Amniotic stem cell (primary cell): ENCODE measurements at regions not wholly inside any gene's neighbourhood (a gene's known extent, or its start where the extent isn't known, plus 50 kb on each side); places are given as distances from the start of the nearest gene placed in this dataset.
"Not testable (repeated sequence)": the region's sequence is repeated elsewhere in the genome, so short reads cannot be mapped to it uniquely, and the experiment has no call there.

Experiments used
- DNase-seq: peaks from one replicate; lab custom pipeline; 2025; lab: John Stamatoyannopoulos, UW

DNA sequence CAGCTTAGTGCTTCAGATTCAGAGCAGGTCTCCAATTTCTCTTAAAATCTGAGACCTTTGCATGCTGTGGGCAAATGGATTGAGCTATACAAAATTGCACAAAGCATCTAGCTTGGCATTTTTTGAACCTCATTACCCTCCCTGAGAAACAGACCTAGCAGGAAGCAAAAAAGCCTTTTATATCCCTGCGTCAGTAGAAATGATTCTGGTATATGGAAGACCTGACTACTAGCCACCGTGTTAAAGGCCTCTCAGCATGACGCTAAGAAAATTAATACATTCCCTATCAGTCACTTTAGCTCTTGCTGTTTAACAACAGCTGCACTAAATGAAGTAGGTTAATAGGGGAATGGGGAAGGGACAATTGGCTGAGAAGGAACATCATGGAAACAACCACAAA is 110.7 kb upstream of the SMLR1 start:
- no peak for DNase-seq

DNA sequence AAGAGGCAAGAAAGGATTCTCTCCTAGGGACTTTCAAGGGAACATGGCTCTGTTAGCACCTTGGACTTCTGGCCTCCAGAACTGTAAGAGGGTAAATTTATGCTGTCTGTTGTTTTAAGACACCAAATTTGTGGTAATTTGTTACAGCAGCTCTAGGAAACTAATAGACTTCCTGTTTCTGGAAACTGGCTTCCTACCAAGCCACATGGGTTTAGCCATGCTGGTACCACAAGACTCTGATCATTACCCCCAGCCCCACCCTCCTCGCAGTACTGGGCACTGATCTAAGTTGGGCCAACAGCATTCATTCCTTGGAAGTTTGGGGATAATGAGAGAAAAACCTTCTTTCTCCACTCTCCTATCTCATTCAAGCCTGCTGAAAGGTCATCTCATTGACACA is 109.5 kb upstream of the SMLR1 start:
- no peak for DNase-seq

DNA sequence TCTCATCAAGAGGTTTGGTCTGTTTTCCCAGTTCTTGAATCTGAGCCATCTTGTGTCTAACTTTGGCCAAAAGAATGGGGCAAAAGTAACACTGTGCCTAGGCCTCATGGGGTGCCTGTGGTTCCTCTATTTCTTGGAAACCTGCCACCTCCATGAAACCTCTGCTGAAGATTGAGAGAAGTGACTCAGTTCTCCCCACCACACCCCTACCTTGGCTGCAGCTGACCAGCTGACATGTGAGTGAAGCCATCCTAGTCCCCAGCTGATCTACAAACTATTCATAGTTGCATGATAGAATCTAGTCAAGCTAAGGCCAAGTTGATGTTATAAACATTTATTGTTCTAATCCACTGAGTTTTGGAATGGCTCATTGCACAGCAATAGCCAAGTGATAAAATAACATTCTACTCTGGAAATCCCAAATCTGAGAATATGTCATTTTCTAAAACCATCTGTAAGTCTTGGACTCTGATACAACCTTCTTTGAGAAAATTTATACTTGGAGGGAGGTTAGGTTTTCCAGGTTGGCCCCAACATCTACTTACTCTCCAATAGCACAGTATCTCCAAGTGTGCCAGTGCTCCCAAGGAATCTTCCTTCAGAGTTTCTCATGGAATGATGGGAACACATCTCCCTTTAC is 107.0 kb upstream of the SMLR1 start:
- no peak for DNase-seq

DNA sequence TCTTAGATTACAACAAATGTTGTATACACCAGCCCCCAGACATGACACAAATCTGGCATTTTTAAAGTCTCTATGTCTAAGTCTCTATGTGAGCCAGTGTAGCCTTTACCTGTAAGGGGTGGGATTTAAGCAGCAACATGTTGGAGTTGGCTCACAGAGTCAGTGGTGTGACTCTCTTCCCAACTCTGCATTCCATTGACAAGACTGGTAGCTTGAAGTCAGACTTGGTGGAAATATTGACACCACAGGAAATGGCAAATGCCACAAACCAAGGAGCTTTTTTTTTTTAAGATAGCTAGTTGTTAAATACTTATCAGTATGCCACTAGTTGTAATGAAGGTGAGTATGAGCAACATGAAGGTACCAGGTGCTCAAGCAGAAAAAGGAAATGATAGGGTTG is 103.1 kb upstream of the SMLR1 start:
- DNase-seq = no peak

DNA sequence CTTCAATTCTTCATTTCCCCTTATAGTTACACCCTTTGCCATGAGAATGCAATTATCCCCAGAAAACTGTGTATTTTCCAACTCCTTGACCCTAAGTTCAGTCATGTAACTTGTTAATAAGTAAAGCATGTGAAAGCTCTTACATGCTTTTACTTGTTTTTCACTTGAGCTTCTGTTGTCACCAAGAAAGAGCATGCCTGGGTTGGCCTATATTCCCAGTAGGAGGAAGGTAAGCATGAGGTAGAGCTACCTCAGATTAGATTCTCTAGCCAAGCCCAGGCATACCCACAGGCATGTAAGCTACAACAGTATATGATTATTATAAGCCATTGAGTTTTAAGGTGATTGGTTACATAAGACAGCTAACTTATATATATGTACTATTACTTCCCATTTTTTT is 101.7 kb upstream of the SMLR1 start:
- no peak for DNase-seq

DNA sequence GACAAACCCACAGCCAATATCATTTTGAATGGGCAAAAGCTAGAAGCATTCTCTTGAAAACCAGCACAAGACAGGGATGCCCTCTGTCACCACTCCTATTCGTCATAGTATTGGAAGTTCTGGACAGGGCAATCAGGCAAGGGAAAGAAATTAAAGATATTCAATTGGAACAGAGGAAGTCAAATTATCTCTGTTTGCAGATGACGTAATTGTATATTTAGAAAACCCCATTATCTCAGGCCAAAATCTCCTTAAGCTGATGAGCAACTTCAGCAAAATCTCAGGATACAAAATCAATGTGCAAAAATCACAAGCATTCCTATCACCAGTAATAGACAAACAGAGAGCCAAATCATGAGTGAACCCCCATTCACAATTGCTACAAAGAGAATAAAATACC is 99.1 kb upstream of the SMLR1 start:
- not testable (repeated sequence) for DNase-seq

DNA sequence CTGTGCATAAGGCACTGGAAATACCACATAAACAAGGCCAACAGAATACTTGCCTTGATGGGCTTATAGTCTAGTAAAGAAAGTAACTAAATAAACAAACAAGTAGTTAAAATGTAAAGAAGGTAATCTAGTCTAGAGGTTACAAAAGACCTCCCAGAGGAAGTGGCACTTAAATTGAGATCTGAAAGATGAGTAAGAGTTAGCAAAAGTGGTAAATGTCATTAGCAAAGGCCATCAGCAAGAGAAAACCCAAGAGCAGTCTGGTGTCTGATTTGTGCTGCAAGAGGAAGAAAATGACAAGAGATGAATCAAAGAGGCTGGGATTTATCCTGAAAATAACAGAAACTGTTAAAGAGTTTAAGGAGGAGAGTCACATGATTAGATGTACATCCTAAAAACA is 96.6 kb upstream of the SMLR1 start:
- DNase-seq = no peak

DNA sequence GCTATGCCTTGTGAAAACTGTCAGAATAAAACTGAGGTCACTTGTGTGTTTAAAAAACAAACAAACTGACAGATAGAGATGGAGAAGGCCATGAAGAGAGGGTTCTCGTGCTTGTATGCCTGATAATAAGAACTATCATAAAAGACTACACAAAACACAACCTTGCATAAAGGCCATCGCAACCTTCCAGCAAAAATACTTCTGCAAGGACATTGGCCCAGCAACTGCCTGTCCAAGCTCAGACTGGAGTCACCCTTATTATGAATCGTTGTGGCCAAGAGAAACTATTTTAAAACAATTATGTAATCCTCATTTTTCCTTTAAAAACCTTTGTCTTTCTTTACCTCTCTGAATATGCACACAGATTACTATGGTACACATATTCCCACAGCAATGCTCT is 93.0 kb upstream of the SMLR1 start:
- no peak for DNase-seq

DNA sequence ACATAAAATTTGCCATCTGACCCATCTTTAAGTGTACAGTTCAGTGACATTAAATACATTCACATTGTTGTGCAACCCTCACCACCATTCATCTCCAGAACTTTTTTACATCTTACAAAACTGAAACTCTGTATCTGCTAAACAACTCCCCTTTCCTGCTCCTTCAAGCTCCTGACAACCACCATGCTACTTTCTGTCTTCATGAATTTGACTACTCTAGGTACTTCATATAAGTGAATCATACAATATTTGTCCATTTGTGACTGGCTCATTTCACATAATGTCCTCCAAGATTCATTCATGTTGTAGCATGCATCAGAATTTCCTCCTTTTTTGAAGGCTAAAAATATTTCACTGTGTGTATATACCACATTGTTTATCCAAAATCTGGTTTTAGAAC is 86.9 kb upstream of the SMLR1 start:
- DNase-seq = no peak

DNA sequence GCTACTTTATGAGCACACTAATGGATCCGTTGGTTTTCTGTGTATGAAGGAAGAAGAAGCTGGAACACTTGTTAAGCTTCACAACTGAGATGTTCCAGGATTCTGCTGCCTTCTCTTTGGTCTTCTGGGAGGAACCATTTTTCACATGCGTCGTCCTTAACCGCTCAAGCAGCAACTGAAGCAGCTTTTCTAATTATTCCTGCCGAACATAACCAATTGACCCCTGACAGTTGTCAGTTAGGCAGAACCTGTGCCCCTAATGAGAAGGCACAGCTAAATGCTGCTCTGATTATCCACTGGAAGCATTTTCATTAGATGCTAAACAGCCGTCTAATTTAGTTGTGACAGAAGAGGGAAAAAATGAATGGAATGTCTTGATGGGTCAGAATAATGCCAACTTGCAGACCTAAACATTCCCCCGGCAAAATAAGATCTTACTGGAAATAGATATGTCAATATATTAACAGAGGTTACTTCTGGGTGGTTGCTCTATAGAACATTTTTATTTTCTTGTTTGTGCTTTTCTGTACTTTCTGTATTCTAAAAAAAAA is 85.0 kb upstream of the SMLR1 start:
- DNase-seq = no peak

DNA sequence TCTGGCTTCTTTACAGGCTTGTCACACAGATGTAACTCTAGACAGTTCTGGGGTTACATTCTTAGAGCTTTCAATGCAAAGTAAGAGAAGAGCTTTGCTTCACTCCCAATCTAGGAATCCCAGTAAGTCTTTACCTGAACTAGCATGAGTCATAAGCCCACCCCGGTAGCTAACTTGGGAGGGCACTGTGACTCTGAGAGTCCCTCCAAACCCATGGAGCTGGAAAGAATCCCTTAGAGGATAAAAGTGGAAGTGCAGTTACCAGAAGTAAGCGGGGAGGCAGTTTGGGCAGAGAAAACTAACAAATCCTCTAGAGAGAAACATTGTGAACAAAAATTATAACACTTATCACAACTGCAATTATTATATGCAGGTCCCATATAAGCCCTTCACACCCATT is 84.0 kb upstream of the SMLR1 start:
- no peak for DNase-seq

DNA sequence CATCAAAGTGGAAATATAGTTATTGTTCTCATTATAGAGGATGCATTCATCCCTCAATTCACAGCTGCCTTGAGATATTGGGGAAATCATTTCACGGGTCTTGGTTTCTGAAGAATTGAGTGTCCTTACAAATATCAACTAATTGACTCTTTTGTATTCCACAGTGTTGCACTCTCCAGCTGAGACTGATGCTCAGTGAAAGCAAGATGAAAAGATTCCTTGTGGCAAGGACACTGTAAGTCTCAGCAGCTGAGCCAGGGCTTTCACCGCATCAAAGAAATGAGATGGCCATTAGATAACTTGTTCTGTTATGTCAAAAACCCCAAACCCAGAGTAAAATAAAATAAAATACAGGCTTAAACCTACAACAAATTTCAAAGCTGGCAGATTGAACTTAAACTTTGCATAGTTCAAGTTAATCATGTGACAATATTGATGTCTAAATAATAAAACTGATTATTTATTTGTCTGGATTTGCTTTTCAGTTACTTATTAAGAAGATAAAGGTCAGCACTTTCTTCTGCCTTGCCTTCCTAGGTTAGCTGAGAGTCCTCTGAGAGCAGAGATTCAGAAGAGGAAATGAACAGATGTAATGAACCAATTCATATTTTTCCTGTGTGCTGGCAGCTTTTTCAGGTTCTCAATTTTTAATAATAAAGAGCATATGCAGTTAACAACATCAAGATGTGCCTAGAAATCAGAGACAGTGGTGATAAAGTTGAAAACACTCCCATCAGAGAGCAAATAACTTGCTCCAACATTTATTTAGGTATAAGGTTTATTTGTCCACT is 82.4 kb upstream of the SMLR1 start:
- no peak for DNase-seq

DNA sequence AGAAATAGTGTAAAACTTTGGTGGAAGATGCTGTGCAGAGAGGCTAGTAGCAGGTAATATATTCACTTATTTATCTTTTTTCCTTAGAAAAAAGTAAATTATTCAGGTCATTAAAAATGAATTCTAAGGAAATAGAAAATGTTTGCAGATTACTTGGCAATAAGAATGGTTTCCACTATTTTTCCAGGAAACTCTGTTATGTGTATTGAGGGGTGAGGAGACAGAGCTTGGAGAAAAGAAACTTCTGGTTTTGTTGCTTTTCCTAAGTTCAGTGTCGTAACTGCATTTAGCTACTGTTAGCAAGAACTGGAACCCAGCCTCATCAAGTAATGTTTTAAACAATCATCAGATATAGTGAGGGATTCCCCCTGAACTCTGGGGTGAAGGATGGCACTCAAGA is 79.2 kb upstream of the SMLR1 start:
- DNase-seq = no peak

DNA sequence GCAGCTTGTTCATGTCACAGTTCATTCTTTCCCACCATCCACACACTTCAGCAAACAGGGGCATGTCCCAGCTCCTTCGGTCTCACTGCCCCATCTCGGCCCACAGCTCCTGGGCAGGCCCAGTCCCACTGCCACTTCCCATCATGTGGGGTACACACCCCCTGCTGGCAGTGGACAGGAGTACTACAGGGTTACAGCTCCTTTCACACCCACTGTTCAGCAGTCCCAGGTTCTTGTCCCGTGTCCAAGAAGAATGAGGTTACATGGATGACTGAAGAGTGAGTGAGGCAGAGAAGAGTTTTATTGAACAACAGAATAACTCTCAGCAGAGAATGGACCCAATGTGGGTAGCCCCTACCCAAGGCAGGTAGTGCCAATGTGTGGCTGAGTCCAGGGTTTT is 77.8 kb upstream of the SMLR1 start:
- DNase-seq = no peak

DNA sequence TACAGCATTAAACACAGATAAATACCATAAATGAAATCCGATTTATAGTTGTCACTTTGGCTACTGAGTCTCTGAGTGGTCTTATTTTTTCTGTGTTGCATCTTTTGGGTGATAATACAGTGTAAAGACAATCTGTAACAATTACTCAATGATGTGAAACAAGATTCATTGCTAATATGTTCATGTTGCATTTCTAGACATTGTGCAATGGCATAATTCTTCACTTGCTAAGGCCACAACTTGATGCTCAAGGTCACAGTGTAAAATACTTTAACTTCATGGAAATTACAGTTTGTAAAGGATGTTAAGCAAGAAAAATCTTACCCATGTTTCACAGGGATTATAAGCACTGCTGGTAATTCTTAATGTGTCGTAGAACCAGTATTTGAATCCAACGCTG is 74.9 kb upstream of the SMLR1 start:
- DNase-seq = no peak

DNA sequence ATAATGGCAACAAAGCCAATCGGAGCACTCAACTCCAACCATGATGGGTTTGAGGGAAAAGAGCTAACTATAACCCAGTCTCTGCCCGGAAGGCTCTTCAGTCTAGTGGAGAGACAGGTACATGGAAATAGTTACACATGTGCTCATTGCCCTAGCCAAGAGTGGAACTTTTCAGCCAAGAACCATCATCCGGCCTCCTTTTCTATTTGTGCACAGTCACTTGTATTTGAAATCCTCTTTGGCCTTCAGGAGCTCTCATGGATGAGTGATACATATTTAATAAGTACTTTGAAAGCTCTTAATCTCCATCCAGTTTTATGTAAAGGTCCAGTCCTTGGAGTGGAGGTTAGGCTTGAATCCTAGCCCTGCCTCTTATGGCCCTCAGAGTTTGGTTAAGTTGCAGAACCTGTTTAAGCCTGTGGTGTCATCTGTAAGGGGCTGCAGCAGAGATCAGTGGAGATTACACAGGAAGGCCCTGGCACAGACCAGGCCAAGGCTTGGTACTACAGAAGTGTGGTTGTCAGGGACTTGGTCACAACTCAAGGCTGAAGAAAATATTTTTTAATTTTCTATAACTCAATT is 72.3 kb upstream of the SMLR1 start:
- no peak for DNase-seq

DNA sequence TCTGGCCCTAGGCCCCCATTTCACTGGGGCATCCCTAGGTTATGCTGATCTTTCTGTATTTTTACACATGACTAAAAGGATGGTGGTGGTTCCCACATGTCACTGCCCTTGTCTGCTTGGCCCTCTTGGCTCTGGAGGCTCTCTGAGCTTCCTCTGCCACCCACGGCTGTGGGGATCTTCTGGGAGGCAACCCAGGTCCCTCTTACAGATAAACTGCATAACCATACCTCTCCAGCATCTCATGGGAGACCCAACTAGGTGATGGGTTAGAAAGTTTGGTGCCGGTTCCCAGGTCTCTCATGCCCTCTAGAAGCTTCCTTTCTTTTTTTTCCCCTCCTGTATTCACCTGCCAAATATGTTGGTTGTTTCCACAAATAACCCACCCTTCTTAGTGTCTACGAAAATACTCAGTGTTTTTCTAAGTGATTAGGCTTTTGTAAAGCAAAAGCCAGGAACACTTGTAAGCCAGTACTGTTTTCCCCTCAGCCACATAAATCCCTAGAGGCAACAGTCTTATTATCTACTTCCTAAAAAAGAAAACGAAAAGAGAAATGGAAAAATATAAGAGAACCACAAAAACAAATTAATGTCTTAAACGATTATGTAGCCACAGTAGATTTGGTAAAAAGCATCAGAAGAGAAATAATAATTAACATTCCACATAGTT is 71.7 kb upstream of the SMLR1 start:
- no peak for DNase-seq

DNA sequence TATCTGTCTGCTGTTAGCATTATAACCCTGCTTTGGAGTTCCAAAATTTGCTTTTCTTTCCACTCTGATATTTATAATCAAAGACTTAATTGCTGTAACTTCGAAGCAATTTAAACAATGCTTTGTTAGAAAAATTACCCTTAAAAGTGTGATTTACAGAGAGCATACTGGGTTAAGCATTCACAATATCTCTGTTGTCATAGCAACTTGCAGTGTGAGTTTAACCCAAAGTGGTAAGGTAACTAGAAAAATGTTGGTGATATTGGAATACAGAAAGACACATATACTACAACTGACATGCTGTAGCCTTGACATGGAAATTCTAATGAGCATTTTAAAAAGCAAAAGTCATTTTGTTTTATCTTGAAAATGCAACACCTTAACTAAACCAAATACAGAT is 70.4 kb upstream of the SMLR1 start:
- DNase-seq = no peak

DNA sequence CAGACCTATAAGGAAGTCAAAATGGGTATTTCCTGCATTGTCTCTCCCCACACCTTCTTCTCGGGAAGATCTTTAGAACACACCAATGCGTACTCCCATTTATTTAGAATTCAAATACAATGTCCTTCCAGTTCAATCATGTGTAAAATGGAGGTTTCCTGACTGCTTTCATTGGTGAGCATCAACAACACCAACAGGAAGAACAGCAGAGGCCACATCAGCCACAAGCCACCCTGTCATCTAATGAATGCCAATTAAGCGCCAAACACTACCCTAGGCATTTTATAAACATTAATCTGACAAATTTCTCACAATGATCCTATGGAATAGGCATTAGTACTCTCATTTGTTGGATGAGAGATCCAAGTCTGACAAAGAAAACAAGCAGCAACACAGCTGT is 68.4 kb upstream of the SMLR1 start:
- DNase-seq = no peak

DNA sequence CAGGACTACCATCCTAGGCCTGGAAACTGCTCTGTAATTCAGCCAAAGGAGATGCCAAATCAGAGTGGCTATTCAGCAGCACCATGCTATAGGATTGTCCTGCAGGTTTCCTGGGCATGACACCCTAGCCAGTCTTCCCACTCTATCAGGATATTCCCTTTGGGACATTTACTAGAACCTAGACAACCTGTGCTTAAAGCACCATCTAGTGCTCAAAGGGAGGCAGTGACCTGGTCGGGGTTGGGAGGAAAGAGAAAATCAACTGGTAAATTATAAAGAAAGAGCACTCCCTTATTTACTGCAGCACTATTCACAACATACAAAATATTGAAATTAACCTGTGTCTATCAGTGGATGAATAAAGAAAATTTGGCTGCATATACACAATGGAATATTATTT is 67.2 kb upstream of the SMLR1 start:
- DNase-seq = no peak

DNA sequence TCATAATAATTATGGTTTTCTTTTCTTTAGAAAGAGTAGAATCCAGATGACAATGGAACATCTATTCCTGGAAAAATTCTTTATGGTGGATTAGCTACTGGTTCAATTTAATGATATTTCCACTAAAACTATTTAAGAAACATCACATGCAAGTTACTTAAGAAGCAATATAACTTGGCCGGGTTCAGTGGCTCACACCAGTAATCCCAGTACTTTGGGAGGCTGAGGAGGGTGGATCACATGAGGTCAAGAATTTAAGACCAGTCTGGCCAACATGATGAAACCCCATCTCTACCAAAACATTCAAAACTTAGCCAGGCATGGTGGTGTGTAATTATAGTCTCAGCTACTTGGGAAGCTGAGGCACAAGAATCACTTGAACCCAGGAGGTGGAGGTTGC is 65.9 kb upstream of the SMLR1 start:
- no peak for DNase-seq

DNA sequence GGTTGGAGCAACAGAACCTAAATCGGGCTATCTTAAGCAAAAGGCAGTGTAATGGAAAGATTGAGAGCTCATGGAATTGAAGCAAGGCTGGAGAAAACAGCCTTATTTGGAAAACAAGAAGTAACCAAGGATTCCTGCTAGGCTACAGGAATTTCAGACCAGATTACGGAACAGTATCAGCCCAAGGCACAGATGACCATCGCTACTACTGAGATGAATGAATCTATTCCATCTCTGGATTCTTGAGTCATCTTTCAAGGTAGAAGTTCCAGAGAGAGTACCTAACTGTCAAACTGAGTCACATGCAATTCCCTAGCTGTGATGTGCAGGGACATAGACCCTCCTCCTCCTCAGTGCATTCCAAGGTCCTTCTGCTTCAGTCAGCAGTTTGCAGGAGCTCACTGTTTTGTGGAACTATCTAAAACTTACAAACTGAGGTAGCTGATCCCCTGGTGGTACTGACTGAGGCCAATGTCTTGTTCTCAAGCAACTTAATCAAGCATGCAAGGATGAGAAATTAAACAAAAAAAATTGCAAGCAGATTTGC is 62.0 kb upstream of the SMLR1 start:
- no peak for DNase-seq
